ENCODE measurements at regions not wholly inside any gene's neighbourhood (a gene's known extent, or its start where the extent isn't known, plus 50 kb on each side); places are given as distances from the start of the nearest gene placed in this dataset.

DNA sequence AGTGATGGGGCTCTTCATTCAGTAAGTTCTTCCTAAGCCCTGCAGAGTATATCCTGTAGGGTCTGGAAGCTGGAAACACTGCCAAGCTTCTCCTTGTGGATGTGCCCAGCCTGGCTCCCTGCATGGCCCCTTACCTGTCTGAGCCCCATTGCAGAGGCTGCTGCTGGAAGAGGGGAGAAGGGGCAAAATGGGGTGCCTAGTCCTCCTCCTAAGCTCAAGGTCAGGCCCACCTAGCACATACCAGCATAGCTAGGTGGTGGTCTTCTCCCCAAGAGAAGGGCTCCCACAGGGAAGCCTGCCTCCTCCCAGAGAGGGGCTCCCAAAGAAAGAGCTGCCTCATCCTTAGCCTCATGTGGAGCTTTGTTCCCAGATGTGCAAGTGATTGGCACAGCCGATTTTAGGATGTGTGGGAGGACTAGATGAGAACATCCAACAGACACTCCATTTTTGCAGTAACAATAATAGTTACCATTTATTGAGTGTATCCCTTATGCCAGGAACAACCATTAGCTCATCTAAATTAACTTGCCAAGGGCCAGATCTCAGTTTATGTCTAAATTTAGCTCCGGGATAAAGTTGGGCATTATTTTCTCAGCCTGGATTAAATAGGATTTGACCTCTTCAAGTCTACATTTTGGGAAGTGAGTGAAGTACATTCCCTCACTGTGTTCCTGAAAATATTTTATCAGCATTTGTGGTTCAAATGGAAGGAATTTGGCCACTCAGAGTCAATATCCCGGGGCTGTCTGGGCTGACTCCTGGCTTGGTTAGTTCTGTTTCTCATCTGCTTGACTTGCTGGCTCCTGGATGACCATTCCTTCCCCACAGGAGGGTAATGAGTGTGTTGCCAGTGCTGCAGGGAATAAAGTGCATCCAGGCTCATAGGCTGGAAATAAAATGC is 291.1 kb upstream of the ROPN1 start:
- DNase-seq, result no peak

DNA sequence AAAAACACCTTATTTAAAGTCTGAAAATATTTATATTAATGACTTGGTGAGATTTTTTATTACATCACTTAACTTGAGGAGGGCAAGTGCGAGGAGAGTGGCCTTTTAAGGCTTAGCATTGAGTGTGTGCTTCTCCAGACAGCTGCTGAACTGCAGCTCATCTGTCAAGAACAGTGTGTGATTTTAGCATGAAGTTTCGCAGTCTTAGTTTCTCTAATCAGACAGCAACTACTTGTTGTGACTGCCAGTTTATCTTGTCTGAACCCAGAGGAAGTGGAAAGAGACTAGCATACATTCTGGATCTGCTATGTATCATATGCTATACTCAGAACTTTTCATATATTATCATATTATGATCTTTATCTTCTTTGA is 291.7 kb upstream of the ROPN1 start:
- DNase-seq, result no peak

DNA sequence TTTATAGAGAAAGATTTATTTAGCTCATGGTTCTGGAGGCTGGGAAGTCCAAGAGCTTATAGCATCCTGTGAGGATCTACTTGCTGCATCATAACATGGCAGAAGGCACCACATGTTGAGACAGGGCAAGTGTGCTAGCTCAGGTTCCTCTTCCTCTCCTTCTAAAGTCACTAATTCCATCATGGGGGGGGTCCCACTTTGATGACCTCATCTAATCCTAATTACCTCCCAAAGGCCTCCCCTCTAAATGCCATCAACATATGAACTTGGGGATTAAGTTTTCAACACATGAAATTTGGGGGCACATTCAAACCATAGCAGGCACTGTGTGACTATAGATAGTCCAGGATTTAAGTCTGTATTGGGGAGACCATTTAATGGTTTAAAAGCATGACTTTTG is 297.1 kb upstream of the ROPN1 start:
- no peak for DNase-seq

DNA sequence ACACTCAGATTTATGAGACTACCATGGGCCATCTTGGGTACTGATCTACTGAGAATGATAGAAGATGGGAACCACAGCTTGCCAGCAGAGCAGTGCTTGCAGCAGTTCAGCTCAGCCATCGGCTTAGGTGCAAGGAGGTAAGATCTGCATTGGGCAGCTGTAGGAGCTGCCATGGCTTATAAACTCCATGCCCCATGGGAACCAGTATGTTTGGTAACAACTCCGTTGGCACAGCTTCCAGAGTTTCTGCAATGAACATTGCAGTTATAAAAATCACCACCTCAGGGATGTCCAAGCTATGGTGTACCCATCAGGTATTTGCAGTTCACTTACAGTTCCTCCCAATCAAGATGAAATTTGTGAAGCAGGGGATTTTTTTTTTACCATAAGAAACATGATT is 299.1 kb upstream of the ROPN1 start:
- no peak for DNase-seq

DNA sequence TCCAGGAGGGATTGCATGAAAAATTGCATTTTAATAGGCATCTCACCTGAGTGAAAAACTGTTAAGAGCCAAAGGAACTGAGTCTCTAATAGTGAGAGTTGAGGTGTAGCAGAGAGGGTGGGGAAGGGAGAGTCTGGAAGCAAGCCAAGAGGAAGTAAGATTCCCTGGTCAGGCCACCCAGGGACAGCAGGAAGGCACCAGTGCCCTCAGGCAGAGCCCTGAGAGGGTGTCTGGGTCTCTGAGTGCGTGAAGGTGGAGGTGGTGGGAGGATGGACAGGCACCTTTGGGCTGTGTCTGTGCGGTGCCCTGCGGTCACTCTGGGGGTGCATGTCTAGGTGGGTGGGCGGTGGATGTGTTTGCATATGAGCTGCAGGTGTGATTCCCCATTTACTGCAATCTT is 300.4 kb upstream of the ROPN1 start:
- DNase-seq, result no peak

DNA sequence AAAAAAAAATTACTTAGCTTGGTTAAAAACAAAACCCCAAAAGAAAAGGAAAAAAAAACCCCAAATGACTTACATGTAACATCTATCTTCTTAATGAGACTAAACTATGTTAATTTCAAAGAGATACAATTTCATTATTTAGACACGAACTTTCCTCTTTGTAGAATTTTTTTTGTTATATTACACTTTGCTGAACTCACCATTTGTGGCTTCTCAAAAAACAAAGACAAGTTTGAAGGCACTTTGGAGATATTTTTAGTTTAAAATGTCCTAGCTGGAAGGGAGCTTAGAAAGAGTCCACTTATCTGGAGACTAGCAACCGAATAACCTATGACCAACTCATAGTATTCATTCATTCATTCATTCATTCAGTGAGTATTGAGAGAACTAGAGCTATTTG is 301.7 kb upstream of the ROPN1 start:
- DNase-seq, result no peak

DNA sequence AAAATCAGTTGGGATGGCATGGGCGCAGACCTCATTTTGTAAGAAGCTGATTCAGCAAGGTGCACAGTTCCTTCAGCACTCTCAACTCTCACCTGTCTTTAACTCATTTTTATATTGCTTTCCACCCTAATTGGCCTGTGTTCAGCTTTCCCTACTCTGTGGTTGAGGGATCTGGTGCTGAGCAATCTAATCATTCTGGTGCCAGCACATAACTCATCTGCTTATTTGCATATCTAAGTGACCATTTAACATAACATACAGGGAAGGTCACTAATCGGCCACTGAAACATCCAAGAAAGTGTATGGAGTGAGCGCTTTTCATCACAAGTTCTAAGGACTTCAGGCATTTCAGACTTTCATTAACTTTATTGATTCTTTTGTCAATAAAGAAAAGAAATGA is 303.4 kb upstream of the ROPN1 start:
- no peak for DNase-seq

DNA sequence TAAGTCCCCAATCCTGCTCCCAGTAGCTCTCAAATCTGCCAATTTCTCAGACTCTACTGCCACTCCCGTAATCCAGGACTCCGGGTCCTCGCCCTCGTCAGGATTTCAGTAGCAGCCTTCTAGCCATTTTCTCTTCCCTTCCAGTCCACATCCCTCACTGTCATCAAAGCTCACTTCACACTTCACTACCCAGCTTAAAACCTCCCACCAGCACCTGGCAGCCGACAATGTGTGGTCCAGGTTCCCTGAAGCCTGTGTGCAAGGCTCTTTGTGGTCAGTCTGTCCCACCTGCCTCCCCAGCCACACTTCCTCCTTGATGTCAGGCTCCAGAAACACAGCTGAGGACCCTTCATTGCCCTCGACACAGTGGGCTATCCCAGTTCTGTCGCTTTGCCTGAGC is 304.5 kb upstream of the ROPN1 start:
- DNase-seq, result no peak

DNA sequence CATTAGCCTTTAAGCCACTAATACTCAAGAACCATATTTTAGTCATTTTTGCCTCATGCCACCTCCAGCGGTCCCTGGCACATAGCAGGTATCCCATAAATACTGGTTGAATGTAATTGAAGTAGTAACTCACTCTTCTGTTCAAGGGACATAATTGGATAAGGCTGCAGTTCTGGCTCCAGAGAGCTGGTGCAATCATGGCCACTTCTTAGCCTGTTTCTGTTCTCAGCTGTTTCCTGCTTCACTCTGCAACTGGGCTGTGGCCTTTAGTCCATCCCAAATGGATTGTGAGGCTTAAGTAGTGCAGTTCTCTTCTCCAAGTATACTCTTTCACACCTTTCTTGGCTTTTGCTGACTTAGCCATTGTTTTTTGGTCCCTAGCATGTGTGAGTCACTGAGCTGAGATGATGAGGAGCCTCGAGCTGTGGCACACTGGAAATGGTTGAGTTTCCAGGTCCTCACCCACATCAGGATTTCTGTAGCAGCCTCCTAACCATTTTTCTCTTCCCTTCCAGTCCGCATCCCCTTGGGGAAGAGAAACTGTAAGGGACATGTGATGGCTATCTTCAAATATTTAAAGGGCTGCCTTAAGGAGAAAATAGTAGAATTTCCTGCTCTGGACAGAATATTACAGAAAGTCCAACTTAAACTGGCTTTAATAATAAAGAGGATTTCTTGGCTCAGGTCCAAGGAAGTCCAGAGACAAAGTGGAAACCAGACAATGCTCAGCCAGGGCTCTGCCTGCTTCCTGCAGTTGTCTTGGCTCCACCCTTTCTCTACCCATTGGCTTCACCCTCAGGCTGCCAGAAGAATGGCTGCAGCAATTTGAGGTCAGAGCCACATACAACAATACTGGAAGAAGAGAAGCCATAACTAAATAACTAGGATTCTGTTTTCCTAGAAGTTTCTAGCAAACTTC is 305.4 kb upstream of the ROPN1 start:
- DNase-seq, result no peak

DNA sequence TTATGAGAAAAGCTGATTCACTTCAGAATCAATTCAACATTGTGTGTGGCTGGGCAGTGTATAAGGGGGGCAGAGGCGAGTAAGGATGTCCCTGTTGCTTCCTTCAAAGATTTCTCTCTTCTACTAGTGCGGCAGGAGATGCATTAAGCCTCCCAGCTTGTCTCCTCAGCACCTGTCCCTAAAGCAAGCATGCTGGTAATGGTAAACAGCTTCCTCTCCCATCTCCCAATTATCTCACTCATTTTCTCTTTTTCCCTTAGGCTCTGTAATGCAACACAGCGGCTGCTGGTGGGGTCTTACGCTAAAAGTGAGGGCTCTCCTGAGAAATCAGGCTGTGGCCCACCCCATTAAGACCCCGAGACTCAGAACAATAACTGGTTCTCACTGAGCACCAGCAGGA is 306.4 kb upstream of the ROPN1 start:
- DNase-seq, result no peak

DNA sequence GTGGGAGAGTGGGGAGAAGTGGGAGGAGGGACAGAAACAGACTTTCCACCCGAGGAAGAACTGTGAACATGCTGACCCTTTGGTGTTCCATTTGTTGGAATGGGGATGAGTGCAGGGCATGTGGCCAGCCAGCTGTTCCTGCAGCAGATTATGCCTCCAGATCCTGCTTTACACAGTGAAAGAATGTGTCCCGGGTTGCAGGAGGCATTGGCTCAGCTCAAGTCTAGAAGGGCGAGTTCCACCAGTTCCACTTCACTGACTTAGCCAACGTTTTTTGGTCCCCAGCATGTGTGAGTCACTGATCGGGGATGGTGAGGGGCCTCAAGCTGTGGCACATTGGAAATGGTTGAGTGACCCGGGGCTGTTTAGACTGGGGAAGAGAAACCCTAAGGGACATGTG is 307.0 kb upstream of the ROPN1 start:
- DNase-seq, result no peak

DNA sequence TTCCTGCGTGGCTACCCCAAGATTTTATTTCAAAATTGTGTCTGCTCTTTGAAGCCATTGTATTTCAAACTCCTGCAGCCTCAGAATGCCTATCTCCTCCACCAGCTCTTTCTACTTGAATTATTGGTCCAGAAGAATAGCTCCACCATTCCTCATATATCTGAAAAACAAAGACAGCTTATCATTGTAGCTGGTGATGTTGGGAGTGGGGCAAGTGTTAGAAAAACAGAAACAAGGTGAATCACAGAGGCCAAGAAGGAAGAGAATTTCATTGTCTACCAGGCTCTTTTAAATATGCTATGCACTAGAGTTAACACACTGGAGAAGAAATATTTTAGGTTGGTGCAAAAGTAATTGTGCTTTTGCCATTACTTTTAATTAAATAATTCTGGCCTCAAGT is 307.9 kb upstream of the ROPN1 start:
- DNase-seq, result no peak

DNA sequence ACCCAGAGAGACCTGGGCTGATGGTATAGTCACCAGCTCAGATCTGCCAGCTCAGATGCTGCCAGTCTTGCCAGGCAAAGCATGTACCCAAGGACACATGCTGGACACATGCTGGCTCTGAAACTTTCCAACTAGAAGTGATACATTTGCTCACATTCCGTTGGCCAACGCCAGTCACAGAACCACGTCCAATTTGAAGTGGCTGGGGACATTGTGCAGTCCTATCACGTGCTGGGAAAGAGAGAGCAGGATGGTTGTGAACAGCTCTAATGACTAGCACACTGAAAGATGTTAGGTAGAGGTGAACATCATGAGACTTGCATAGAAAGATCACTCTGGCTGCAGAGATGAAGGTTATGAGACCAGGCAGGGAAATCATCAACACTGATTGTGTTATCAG is 308.5 kb upstream of the ROPN1 start:
- no peak for DNase-seq

DNA sequence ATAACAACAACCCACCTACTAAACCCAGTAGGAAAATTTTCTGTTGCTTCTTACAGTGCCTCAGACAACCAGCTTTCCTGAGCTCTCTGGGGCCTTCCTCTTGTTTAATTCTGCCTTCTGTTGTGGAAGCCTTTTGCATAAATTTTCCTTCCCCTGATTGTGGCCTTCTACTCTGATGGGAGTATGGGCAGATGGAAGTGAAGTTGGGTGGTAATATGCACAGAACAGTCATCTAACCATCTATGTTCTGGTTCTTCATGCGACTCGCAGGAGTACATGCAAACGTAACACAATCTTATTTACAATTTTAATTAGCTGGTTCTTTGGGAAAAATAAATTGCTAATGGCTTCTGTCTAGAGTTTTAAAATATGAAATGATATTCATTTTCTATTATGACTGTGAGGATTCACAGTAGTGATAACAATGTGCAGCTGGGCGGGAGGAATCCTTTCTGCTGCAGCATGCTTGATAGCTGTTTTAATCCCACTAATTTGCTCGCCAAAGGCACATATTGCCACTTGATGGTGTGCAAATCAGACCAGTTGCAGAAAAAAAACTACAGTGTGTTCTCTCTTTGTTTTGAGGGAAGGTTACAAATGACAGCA is 311.5 kb upstream of the ROPN1 start:
- DNase-seq, result no peak

DNA sequence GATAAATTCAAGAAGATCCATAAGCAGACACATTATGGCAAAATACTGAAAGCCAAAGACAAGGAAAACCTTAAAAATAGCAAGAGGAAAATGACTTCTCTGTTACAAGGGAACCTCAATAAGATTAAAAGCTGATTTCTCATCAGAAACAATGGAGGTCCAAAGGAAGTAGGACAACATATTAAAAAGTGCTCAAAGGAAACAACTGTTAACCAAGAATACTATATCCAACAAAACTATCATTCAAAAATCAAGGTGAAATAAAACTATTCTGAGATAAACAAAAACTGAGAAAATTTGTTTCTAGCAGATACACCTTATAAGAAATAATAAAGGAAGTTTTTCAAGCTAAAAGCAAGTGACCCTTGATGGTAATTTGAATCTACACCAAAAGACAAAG is 314.7 kb upstream of the ROPN1 start:
- DNase-seq, result no peak

DNA sequence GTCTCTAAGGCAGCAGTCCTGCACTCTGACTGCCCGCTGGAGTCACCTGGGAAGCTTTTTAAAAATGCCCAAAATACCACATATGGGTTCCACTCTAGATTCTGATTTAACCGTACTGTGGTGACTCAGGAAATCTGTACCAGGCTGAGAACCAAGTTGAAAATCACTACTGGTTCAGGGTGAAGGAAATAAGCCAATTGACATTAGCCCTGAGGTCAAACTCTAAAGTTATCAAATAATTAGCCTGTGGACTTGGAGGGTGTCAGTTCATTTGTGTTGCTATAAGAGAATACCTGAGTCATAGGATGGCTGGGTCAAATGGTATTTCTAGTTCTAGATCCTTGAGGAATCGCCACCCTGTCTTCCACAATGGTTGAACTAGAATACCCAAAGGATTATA is 321.7 kb upstream of the ROPN1 start:
- no peak for DNase-seq

DNA sequence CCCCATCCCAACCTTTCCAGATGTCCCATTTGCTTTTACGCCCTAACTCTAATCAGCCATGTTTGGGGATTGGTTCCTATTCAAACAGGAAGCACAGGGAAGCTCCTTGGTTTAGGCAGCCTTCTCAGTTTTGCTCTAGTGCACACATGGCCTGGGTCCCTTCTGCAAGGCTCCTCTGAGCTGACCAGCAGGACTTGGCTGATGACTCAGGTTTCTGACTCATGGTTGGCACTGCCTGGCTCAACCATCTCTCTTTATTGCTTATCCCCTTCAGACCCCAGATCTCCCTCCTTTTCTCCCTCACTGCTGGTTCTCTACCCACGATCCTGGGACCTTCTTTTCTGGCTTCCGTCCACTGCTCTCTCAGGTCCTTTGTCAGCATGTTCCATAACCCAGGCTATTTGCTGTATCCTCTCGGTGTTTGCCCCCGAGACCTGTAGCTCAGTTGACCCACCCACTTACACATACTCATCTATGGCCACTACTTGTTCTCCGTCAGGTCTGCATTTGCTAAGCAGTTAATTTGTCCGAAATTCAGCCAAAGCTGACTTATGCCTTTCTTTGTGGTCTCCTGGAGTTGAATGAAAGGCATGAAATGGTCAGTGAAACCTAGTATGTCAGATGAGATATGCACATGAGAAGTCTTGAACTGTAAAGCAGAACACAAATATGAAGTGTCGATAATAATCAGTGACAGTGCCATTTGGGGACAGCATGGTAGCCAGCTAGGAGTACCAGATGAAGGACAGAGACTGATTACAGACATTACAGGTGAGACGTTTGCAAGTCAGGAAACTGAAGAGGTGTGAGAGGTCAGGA is 323.5 kb upstream of the ROPN1 start:
- no peak for DNase-seq

DNA sequence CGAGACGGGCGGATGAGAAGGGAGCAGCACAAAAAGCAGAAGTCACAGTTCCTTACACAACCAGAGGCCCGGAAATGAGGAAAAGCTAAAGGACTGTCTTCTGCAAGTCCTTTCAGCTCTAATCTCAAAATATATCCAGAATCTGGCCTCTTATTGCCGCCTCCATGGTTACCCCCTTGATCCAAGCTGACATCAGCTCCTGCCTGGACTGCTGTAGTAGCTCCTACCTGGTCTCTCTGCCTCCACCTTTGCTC is 324.0 kb upstream of the ROPN1 start:
- DNase-seq, result no peak

DNA sequence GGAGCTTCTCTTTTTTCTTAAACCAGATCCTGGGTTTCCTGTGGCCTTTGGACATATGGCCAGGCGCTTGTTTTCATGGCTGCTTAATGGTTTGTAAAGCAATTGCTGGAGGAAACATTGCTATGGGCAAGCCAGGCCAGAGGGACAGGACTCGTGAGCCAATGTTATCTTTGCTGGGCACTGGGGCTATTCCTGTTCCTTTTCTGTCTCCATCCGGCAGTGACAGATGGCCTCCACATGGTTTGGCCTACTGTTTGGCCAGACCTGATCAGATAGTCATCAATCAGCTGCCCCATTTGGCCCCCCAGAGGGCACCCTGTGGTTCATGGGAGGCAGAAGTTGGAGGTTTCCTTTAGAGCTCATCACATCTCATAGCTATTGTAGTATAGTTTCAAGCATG is 326.1 kb upstream of the ROPN1 start:
- no peak for DNase-seq

DNA sequence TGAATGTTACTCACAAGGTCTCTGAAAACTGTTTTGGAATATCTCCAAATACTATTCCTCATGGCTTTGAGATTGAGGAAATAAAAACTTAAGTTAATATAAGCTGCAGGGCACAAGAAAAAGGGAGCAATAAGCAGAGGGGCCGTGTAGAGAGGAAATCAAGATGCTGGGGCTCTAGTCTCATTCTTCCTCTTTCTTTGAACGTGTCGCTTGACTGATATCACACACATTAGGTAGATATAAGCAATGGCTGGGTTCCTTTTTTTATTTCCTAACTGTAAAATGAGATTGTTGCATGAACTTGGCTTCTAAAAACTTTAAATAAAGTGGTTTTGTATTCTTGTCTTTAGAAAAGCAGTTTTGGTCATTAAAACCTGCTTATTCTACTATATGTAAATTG is 326.7 kb upstream of the ROPN1 start:
- DNase-seq, result no peak

DNA sequence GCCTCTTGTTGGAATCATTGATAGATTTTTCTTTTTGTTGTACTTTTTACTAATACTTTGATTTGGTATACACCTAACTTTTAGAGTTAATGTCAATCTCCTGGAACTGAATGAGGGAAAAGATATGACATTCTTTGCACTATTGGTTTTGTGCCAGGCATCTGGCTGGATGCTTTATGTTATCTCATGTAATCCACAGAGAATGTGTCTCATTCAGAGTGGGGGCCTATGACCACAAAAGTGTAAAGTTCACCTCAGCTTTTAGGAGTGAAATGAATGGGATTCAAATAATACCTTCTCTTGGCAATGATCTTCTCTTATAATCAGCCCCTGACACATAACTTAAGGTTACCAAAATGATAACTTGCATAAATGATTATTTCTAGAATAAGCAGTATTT is 329.1 kb upstream of the ROPN1 start:
- no peak for DNase-seq

DNA sequence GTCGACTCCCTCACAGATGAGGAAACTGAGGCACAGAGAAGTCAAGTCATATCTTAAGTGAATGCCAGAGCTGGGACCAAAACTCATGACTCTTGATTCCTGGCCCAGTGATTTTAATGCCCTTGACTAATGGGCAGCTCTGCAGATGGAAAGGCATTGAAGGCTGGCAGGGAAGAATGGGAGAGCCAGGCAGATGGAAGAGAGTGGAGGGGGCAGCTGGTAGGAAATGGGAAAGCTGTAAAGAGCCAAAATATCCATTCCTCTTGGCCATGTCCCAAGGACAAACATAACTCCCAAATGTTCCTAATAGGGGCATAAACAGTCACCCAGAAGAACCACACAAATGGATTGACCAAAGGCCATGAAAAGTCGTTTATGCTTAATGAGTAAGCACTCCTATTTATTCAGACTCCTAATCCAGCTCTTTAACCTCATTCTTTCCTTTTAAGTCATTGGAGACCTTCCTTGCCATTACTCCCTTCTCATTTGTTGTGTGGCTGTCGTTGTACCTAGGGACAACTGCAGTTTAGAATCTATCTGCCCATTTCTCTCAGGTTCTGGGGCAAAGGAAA is 330.5 kb upstream of the ROPN1 start:
- DNase-seq, result no peak

DNA sequence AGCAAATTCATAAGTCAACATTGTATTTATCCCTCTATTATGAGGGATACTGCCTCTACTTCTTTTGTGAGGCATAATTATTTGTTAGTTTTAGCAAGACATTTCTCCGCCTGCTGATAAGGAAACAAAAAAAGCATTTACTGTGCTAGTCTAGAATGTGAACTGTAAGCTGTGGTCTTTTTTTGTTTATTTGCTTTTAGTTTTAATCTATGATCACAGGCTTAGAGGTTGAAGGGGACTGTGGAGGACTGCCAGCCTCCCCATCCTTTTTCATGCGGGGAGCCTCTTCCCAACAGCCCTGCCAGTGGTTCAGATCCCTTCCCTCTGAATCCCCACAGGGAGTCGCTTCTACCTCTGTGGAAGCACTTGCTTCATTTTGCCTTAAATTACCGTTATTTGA is 331.0 kb upstream of the ROPN1 start:
- no peak for DNase-seq
